DOHH2 (cell line): ENCODE measurements at regions not wholly inside any gene's neighbourhood (a gene's known extent, or its start where the extent isn't known, plus 50 kb on each side); places are given as distances from the start of the nearest gene placed in this dataset.
"Not testable (repeated sequence)": the region's sequence is repeated elsewhere in the genome, so short reads cannot be mapped to it uniquely, and the experiment has no call there.

ENCODE experiments used
- H3F3A ChIP-seq: fragments of 200-600 bp; sonication (generic), shearing (Covaris generic); 2 replicates; pipeline ENCODE4 v1.6.0; 2016; ENCODE audit warnings: antibody characterized with exemption, mild to moderate bottlenecking; ENCODE audit not compliant: control insufficient read depth, insufficient read depth
- H3K27ac ChIP-seq: fragments of 200-600 bp; sonication (generic); 2 replicates; pipeline ENCODE4 v1.5.1; 2014; ENCODE audit warnings: low read depth, mild to moderate bottlenecking, low read length, moderate library complexity
- H3K27me3 ChIP-seq: fragments of 200-600 bp; sonication (generic); 2 replicates; pipeline ENCODE4 v1.6.1; 2014; ENCODE audit warnings: mild to moderate bottlenecking, low read length, mixed read lengths; ENCODE audit not compliant: control insufficient read depth
- H3K36me3 ChIP-seq: fragments of 200-600 bp; sonication (generic); 2 replicates; pipeline ENCODE4 v1.6.1; 2014; ENCODE audit warnings: mild to moderate bottlenecking, low read length, moderate library complexity, mixed read lengths; ENCODE audit not compliant: control insufficient read depth
- H3K4me1 ChIP-seq: fragments of 200-600 bp; sonication (generic); 2 replicates; pipeline ENCODE4 v1.6.1; 2014; ENCODE audit warnings: mild to moderate bottlenecking, low read length, mixed read lengths; ENCODE audit not compliant: control insufficient read depth
- H3K4me2 ChIP-seq: fragments of 200-600 bp; sonication (generic); 2 replicates; pipeline ENCODE4 v1.6.0; 2014; ENCODE audit warnings: mild to moderate bottlenecking, low read length, moderate library complexity
- H3K4me3 ChIP-seq: fragments of 200-600 bp; sonication (generic); 2 replicates; pipeline ENCODE4 v1.5.1; 2014; ENCODE audit warnings: mild to moderate bottlenecking, low read length, mixed read lengths
- H3K79me2 ChIP-seq: fragments of 200-600 bp; sonication (generic); 2 replicates; pipeline ENCODE4 v1.6.1; 2014; ENCODE audit warnings: mild to moderate bottlenecking, low read length, mixed read lengths; ENCODE audit not compliant: control insufficient read depth
- H3K9me2 ChIP-seq: fragments of 200-600 bp; sonication (generic); replicated peaks from 2 replicates; pipeline ENCODE4 v1.6.1; 2014; ENCODE audit warnings: mild to moderate bottlenecking, low read length, mixed read lengths; ENCODE audit not compliant: control insufficient read depth
- H3K9me3 ChIP-seq: fragments of 200-600 bp; sonication (generic); 2 replicates; pipeline ENCODE4 v1.6.1; 2014; ENCODE audit warnings: antibody characterized with exemption, low read length, mixed read lengths; ENCODE audit not compliant: control insufficient read depth, insufficient read depth
- H4K20me1 ChIP-seq: fragments of 200-600 bp; sonication (generic); 2 replicates; pipeline ENCODE4 v1.6.0; 2014; ENCODE audit warnings: low read depth, mild to moderate bottlenecking, antibody characterized with exemption, low read length, moderate library complexity; ENCODE audit not compliant: control insufficient read depth, insufficient read depth
- EZH2phosphoT487 ChIP-seq: fragments of 200-600 bp; sonication (generic); IDR thresholded peaks from 2 replicates; pipeline ENCODE4 v1.6.1; 2017; ENCODE audit warnings: borderline replicate concordance, mild to moderate bottlenecking, antibody characterized with exemption, low read length, moderate library complexity, mixed read lengths
- TF ChIP-seq, protein P1 (sequence below): fragments of 200-600 bp; sonication (generic); IDR thresholded peaks from one replicate; pipeline ENCODE4 v1.5.1; 2014; ENCODE audit warnings: antibody characterized with exemption, mild to moderate bottlenecking, low read depth, low read length; ENCODE audit not compliant: poor library complexity, severe bottlenecking

DNA sequence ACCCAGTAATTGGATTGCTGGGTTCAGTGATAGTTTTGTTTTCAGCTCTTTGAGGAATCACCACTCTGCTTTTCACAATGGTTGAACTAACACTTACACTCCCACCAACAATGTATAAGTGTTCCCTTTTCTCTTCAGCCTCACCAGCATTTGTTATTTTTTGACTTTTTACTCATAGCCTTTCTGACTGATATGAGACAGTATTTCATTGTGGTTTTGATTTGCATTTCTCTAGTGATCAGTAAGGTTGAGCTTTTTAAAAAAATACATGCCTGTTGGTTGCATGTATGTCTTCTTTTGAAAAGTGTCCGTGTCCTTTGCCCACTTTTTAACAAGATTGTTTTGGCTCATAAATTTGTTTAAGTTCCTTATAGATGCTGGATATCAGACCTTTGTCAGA, 185.7 kb upstream of the CCNH start:
- H3K9me2 ChIP-seq = no peaks in the 10 kb centered on the region
- H3F3A ChIP-seq = no peaks in the 10 kb centered on the region
- H3K9me3 ChIP-seq = no peaks in the 10 kb centered on the region
- no peak for TF ChIP-seq EZH2phosphoT487
- TF ChIP-seq, protein P1, sequence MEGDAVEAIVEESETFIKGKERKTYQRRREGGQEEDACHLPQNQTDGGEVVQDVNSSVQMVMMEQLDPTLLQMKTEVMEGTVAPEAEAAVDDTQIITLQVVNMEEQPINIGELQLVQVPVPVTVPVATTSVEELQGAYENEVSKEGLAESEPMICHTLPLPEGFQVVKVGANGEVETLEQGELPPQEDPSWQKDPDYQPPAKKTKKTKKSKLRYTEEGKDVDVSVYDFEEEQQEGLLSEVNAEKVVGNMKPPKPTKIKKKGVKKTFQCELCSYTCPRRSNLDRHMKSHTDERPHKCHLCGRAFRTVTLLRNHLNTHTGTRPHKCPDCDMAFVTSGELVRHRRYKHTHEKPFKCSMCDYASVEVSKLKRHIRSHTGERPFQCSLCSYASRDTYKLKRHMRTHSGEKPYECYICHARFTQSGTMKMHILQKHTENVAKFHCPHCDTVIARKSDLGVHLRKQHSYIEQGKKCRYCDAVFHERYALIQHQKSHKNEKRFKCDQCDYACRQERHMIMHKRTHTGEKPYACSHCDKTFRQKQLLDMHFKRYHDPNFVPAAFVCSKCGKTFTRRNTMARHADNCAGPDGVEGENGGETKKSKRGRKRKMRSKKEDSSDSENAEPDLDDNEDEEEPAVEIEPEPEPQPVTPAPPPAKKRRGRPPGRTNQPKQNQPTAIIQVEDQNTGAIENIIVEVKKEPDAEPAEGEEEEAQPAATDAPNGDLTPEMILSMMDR = no peak
- H3K27ac ChIP-seq = no peak overlapping the region
- H3K79me2 ChIP-seq = no peaks in the 10 kb centered on the region
- no peak overlapping the region for H3K4me2 ChIP-seq
- no peaks in the 10 kb centered on the region for H4K20me1 ChIP-seq
- no peaks in the 10 kb centered on the region for H3K36me3 ChIP-seq
- H3K4me3 ChIP-seq = no peak overlapping the region
- H3K4me1 ChIP-seq = no peaks in the 10 kb centered on the region
- no peaks in the 10 kb centered on the region for H3K27me3 ChIP-seq

DNA sequence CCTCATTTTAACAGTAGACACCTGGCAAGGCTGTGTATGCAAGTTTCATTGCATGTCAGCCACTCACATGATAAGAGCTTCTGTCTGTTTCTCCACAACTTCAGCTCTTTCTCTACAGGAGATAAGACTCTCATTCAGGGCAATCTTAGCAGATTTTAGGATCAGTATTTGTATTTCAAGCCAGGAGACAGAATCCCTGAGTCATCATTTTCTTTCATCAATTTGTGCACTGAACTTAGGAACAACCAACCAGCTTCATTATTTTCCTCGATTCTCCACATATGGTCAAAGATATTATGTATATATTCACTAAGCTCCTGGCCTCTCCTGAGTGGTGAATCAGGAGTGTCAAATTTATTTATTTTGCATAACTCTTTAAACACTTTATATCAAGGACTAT, 181.8 kb upstream of the CCNH start:
- Histone ChIP-seq H3F3A (no peaks in the 10 kb centered on the region), H3K27ac (no peak overlapping the region), H3K4me3 (no peak overlapping the region), H3K9me3 (no peaks in the 10 kb centered on the region), H4K20me1 (no peaks in the 10 kb centered on the region), H3K4me1 (no peaks in the 10 kb centered on the region), H3K27me3 (no peaks in the 10 kb centered on the region), H3K9me2 (no peaks in the 10 kb centered on the region), H3K36me3 (no peaks in the 10 kb centered on the region), H3K4me2 (no peak overlapping the region), H3K79me2 (no peaks in the 10 kb centered on the region)
- TF ChIP-seq, protein P1 = no peak
- no peak for TF ChIP-seq EZH2phosphoT487

- Histone ChIP-seq H3K79me2 (no peaks in the 10 kb centered on the region), H3K27ac (no peak overlapping the region), H3K9me3 (no peaks in the 10 kb centered on the region), H3K4me2 (no peak overlapping the region), H3K9me2 (no peaks in the 10 kb centered on the region), H3F3A (no peaks in the 10 kb centered on the region), H3K4me1 (no peaks in the 10 kb centered on the region), H4K20me1 (no peaks in the 10 kb centered on the region), H3K27me3 (no peaks in the 10 kb centered on the region), H3K36me3 (no peaks in the 10 kb centered on the region), H3K4me3 (no peak overlapping the region)
- TF ChIP-seq EZH2phosphoT487 = no peak
- TF ChIP-seq, protein P1 = no peak
These were observed 176.9 kb upstream of the CCNH start for GRCh38 chr5:87589587-87589986.

DNA sequence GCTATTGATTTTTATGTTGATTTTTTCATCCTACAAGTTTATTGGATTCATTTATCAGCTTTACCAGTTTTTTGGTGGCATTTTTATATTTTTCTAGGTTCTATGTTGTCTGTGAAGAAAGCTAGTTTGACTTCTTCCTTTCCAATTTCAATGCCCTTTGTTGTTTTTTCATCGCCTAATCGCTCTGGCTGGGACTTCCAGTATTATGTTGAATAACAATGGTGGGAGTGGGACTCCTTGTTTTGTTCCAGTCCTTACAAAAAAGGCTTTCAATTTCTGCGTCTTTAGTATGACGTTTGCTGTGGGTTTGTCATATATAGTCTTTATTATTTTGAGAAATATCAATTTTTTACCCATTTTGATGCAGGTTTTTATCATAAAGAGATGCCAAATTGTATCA, 175.6 kb upstream of the CCNH start:
- Histone ChIP-seq H3K9me2 (no peaks in the 10 kb centered on the region), H3K79me2 (no peaks in the 10 kb centered on the region), H3K27ac (no peak overlapping the region), H3K36me3 (no peaks in the 10 kb centered on the region), H3K4me3 (no peak overlapping the region), H3K27me3 (no peaks in the 10 kb centered on the region), H3K4me1 (no peaks in the 10 kb centered on the region), H3F3A (no peaks in the 10 kb centered on the region), H3K9me3 (no peaks in the 10 kb centered on the region), H3K4me2 (no peak overlapping the region), H4K20me1 (no peaks in the 10 kb centered on the region)
- TF ChIP-seq, protein P1 = no peak
- TF ChIP-seq EZH2phosphoT487 = no peak

- not testable (repeated sequence) for H3K36me3 ChIP-seq, H3K4me2 ChIP-seq, H4K20me1 ChIP-seq, H3K4me1 ChIP-seq, H3F3A ChIP-seq, H3K27me3 ChIP-seq, H3K9me2 ChIP-seq, H3K27ac ChIP-seq, H3K79me2 ChIP-seq, H3K9me3 ChIP-seq, H3K4me3 ChIP-seq
These were observed 171.0 kb upstream of the CCNH start for GRCh38 chr5:87583704-87584103.
